Nephron (organoid): ENCODE measurements at regions not wholly inside any gene's neighbourhood (a gene's known extent, or its start where the extent isn't known, plus 50 kb on each side); places are given as distances from the start of the nearest gene placed in this dataset.

Experiments
- H3K27ac Mint-ChIP-seq, 3 experiments: 2 replicates each; pipeline ENCODE4 v1.8.0; 2020; ENCODE audit warnings: mixed read lengths in 3 of 3, mild to moderate bottlenecking in 2 of 3, moderate library complexity in 1 of 3
- H3K27me3 Mint-ChIP-seq: 2 replicates; pipeline ENCODE4 v1.8.0; 2021; ENCODE audit warnings: low read depth, mild to moderate bottlenecking, moderate library complexity, mixed read lengths
- H3K36me3 Mint-ChIP-seq: 2 replicates; pipeline ENCODE4 v1.8.0; 2020; ENCODE audit warnings: low read depth, mixed read lengths
- H3K4me1 Mint-ChIP-seq: 2 replicates; pipeline ENCODE4 v1.8.0; 2020; ENCODE audit warnings: mixed read lengths
- H3K4me3 Mint-ChIP-seq, 3 experiments: 2 replicates each; pipeline ENCODE4 v1.8.0; 2020; ENCODE audit warnings: mild to moderate bottlenecking in 3 of 3, mixed read lengths in 3 of 3, moderate library complexity in 2 of 3
- H3K9me3 Mint-ChIP-seq: 2 replicates; pipeline ENCODE4 v1.8.0; 2020; ENCODE audit warnings: mixed read lengths
- TF ChIP-seq, protein P1 (sequence below), 3 experiments: fragments of 200-600 bp; sonication (generic); IDR thresholded peaks; one replicate each; pipeline ENCODE4 v1.5.0; 2021; ENCODE audit warnings: antibody characterized with exemption in 3 of 3; ENCODE audit not compliant: unreplicated experiment in 3 of 3

DNA sequence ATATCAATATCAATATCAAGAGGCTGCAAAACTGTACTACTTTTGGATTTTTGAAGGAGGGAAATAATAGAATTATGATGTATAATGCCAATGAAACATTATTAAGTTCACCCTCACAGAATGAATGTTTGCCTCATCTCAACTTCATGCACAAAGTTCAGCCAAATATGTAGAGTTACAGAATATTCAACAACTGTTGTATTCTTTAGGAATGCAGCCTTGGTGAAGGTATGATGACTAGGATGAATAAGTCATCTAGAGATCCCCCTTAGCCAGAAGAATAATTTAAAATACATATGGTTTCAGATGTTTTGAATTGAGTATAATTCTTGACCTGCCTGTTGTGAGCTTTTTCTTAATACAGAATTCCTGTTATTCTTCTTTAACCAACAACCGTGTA, 308.3 kb downstream of the COX7C start:
- Mint-ChIP-seq H3K27me3 (no peaks in the 10 kb centered on the region), H3K36me3 (no peaks in the 10 kb centered on the region), H3K4me1 (no peaks in the 10 kb centered on the region), H3K4me3 (no peak overlapping the region), H3K27ac (no peak overlapping the region), H3K9me3 (no peaks in the 10 kb centered on the region)
- TF ChIP-seq, protein P1, sequence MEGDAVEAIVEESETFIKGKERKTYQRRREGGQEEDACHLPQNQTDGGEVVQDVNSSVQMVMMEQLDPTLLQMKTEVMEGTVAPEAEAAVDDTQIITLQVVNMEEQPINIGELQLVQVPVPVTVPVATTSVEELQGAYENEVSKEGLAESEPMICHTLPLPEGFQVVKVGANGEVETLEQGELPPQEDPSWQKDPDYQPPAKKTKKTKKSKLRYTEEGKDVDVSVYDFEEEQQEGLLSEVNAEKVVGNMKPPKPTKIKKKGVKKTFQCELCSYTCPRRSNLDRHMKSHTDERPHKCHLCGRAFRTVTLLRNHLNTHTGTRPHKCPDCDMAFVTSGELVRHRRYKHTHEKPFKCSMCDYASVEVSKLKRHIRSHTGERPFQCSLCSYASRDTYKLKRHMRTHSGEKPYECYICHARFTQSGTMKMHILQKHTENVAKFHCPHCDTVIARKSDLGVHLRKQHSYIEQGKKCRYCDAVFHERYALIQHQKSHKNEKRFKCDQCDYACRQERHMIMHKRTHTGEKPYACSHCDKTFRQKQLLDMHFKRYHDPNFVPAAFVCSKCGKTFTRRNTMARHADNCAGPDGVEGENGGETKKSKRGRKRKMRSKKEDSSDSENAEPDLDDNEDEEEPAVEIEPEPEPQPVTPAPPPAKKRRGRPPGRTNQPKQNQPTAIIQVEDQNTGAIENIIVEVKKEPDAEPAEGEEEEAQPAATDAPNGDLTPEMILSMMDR (IDR thresholded peaks at IDR 0.05; ENCODE audit: unreplicated experiment in 3 of 3) = no peak

DNA sequence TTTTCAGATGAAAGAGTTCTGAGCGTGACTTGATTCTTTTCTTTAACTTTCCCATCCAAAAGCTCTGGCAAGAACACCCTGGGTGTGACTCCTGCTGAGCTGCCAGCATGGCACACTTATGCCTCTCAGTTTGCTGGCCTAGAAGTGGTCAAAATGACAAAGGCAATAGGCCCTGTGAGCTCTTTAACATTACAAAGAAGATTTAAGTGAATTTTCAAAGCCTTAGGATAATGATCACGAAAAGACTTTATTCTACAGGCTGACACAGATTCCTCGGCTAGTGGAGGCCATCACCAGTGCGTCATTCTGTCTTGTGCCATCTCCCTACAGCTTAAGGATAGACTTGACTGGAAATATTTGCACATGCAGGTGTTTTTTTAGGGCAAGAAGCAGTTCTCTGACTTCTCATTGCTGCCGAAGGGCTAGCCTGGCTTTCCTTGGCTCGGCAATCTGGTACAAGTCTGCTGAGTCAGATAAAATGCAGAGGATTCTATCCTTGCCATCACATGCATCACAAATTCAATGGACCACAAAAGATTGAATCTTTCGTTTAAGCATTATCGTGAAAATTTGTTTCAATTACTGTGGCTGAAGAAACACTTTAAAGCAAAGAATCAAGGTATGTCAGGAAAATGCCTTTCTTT, 311.5 kb downstream of the COX7C start:
- H3K27me3 Mint-ChIP-seq = no peaks in the 10 kb centered on the region
- H3K4me1 Mint-ChIP-seq = no peaks in the 10 kb centered on the region
- H3K4me3 Mint-ChIP-seq = no peak overlapping the region
- no peaks in the 10 kb centered on the region for H3K36me3 Mint-ChIP-seq
- TF ChIP-seq, protein P1 (IDR thresholded peaks at IDR 0.05; ENCODE audit: unreplicated experiment in 3 of 3) = no peak
- H3K9me3 Mint-ChIP-seq = no peaks in the 10 kb centered on the region
- H3K27ac Mint-ChIP-seq = no peak overlapping the region

DNA sequence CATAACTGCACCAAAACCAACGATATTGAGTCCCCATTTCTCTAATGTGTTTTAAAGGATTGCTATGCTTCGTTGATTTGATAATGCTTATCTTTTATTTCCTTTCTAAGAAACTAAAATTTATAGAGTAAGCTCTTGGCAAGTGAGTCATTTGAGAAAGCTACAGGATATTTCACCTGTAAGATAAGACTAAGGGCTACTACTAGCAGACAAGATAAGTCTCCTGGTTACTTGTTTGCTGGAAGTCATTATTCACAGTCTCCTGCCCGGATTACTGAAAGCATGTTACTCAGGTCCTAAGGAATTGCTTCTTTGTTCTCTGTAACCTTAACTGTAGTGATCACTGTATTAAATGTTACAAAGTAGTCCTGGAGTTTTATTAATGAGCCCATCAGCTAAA, 315.9 kb upstream of the RASA1 start:
- no peaks in the 10 kb centered on the region for H3K4me1 Mint-ChIP-seq
- no peaks in the 10 kb centered on the region for H3K9me3 Mint-ChIP-seq
- no peak overlapping the region for H3K4me3 Mint-ChIP-seq
- H3K27ac Mint-ChIP-seq = no peak overlapping the region
- no peaks in the 10 kb centered on the region for H3K36me3 Mint-ChIP-seq
- H3K27me3 Mint-ChIP-seq = no peaks in the 10 kb centered on the region
- TF ChIP-seq, protein P1 (IDR thresholded peaks at IDR 0.05; ENCODE audit: unreplicated experiment in 3 of 3) = no peak

DNA sequence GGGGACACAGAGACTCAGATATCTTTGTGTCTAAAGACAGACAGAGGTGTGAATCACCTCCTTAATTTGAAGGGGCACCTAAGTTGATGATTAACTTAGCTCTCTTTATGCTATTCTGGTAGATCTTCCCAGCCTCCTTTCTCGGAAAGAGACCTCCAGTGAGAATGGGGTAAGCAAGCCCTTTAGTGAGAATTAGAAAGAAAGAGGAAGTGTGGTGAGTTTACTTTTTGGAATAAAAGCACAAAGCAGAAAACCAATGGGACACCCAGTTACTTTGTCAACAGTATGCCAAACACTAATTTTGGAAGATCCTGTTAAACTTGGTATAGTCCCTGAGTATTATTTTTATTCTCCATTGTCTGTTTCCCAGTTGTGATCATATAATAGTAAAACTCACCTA, 302.8 kb upstream of the RASA1 start:
- Mint-ChIP-seq H3K4me3 (no peak overlapping the region), H3K9me3 (no peaks in the 10 kb centered on the region), H3K27ac (no peak overlapping the region), H3K4me1 (peaks cover 10% of the 10 kb centered on the region), H3K27me3 (no peaks in the 10 kb centered on the region), H3K36me3 (no peaks in the 10 kb centered on the region)
- TF ChIP-seq, protein P1 (IDR thresholded peaks at IDR 0.05; ENCODE audit: unreplicated experiment in 3 of 3) = no peak

DNA sequence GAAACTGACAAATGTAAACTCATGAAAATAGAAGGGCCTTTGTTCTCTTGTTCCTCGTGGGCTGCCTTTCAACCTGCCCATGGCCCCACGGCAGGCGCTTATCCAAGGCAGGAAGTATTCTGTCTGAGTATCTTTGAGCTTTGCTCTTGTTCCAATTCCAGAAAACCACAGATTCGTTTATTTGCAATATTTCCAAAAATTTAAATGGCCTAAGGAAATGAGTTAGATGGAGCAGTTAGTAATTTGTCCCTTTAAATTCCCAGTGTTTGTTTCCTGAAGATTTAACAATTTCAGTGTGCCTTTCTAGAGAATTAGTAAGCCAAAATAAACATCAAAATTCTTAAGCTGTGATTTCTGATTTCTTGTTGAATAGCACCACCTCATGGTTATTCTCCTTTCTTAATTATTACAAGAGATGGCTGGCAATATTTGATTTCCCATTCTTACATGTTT, 299.4 kb upstream of the RASA1 start:
- Mint-ChIP-seq H3K4me3 (peak overlapping the region in 2 of 3 experiments; percentile 22 to 23), H3K9me3 (no peaks in the 10 kb centered on the region), H3K4me1 (peaks cover 10% of the 10 kb centered on the region), H3K27me3 (peaks cover 5% of the 10 kb centered on the region), H3K27ac (peak overlapping the region; percentile 76 to 94 (median 79)), H3K36me3 (no peaks in the 10 kb centered on the region)
- TF ChIP-seq, protein P1 (IDR thresholded peaks at IDR 0.05; ENCODE audit: unreplicated experiment in 3 of 3) = peak in 1 of 3 experiments; percentile 60

DNA sequence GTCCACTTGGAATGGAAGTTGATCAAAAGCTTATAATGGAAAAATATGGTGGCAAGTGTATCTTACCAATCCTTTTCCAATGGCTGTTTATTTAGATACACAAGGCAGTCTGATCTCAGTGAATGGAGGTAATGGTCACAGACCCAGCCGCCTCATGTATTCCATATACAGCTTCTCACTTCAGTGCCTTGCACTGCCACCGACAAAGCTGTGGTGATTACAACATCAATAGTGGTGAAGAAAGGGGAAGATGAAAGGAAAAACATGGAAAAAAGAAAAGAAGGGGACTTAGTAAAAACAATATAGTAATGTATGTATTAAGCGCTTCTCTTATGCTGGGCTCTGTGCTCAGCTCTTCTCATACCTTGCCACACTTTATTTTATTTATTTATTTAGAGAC, 297.3 kb upstream of the RASA1 start:
- Mint-ChIP-seq H3K9me3 (no peaks in the 10 kb centered on the region), H3K4me1 (peaks cover 10% of the 10 kb centered on the region), H3K36me3 (no peaks in the 10 kb centered on the region), H3K27ac (no peak overlapping the region), H3K4me3 (no peak overlapping the region), H3K27me3 (peaks cover 5% of the 10 kb centered on the region)
- TF ChIP-seq, protein P1 (IDR thresholded peaks at IDR 0.05; ENCODE audit: unreplicated experiment in 3 of 3) = no peak
